HepG2 (cell line): ENCODE measurements at regions not wholly inside any gene's neighbourhood (a gene's known extent, or its start where the extent isn't known, plus 50 kb on each side); places are given as distances from the start of the nearest gene placed in this dataset.

Experiments used
- ATAC-seq: fragments of 200-7000 bp; cut with Tn5 transposase; 3 replicates; pipeline ENCODE4 v1.9.1; 2020; ENCODE audit warnings: mild to moderate bottlenecking, moderate library complexity
- BruUV-seq: library from RNA; stranded (reverse); fragments of 400-500 nt; replicated peaks from 2 replicates; lab custom pipeline; 2021; lab: Mats Ljungman, UMichigan
- CTCF ChIA-PET: fragments of 300-600 bp; formaldehyde crosslinking; extraction: SDS; loops from one replicate; lab custom pipeline; 2021; ENCODE audit warnings: low total read pairs, inconsistent platforms, low intra/inter-chr PET ratio; lab: Yijun Ruan, JAX
- POLR2A ChIA-PET: fragments of 350-600 bp; sonication (Branson Sonifier 250); formaldehyde crosslinking; loops from one replicate; lab custom pipeline; 2020; ENCODE audit warnings: antibody characterized with exemption, inconsistent platforms; lab: Yijun Ruan, JAX
- DNase-seq: peaks from one replicate; pipeline ENCODE4 v3.0.0-alpha.2; 2015; ENCODE audit warnings: low spot score
- FAIRE-seq: peaks from 3 replicates; lab custom pipeline; 2011; peaks lifted over from hg19 to GRCh38; lab: Jason Lieb, UNC
- H2AFZ ChIP-seq: one replicate; pipeline ENCODE4 v1.6.1; 2011; ENCODE audit warnings: low read length, inconsistent platforms
- H3K27ac ChIP-seq: fragments of 300-600 bp; 3 replicates; pipeline ENCODE4 v1.8.0; 2011; ENCODE audit warnings: mixed run types, mild to moderate bottlenecking, mixed read lengths, low read length, inconsistent platforms; ENCODE audit not compliant: insufficient read depth; ENCODE audit errors: extremely low read length
- H3K27me3 ChIP-seq, 2 experiments: fragments of 200-600 bp in 1 of 2; 2 replicates in 1 of 2; 3 replicates in 1 of 2; pipeline versions ENCODE4 v1.6.0 to v1.8.0; 2011; ENCODE audit warnings: low read length in 2 of 2, mild to moderate bottlenecking in 2 of 2, moderate library complexity in 2 of 2, inconsistent platforms in 1 of 2; ENCODE audit not compliant: insufficient read depth in 2 of 2, control insufficient read depth in 1 of 2
- H3K36me3 ChIP-seq, 2 experiments: fragments of 200-600 bp in 1 of 2; replicated peaks in 1 of 2; 2 replicates in 1 of 2; 3 replicates in 1 of 2; pipeline versions ENCODE4 v1.5.1 to v1.8.0; 2011; ENCODE audit warnings: low read length in 2 of 2, inconsistent platforms in 1 of 2; ENCODE audit not compliant: insufficient read depth in 2 of 2, control insufficient read depth in 1 of 2
- H3K4me1 ChIP-seq: 2 replicates; pipeline ENCODE4 v1.5.1; 2012; ENCODE audit warnings: low read length, inconsistent platforms; ENCODE audit not compliant: insufficient read depth
- H3K4me2 ChIP-seq: 2 replicates; pipeline ENCODE4 v1.6.0; 2011; ENCODE audit warnings: low read depth, low read length, inconsistent platforms
- H3K4me3 ChIP-seq, 3 experiments: fragments of 200-600 bp in 1 of 3; sonication (generic), shearing (Covaris generic) in 1 of 3; replicated peaks in 1 of 3; 2 replicates each; pipeline ENCODE4 v1.5.1; 2011 to 2016; ENCODE audit warnings: low read length in 3 of 3, inconsistent platforms in 2 of 3, low read depth in 2 of 3, mild to moderate bottlenecking in 2 of 3, control low read depth in 1 of 3, mixed read lengths in 1 of 3; ENCODE audit not compliant: insufficient read depth in 1 of 3
- H3K79me2 ChIP-seq: one replicate; pipeline ENCODE4 v1.6.1; 2011; ENCODE audit warnings: low read length, inconsistent platforms; ENCODE audit not compliant: insufficient read depth
- H3K9ac ChIP-seq: 2 replicates; pipeline ENCODE4 v1.6.0; 2011; ENCODE audit warnings: mild to moderate bottlenecking, low read depth, low read length, inconsistent platforms; ENCODE audit not compliant: insufficient read depth
- H3K9me3 ChIP-seq: 2 replicates; pipeline ENCODE4 v1.5.1; 2012; ENCODE audit warnings: mild to moderate bottlenecking, low read length
- H4K20me1 ChIP-seq: 2 replicates; pipeline ENCODE4 v1.6.0; 2011; ENCODE audit warnings: inconsistent platforms, mild to moderate bottlenecking, low read length, moderate library complexity; ENCODE audit not compliant: insufficient read depth
- ATF7 ChIP-seq, 2 experiments: fragments of 450-650 bp in 1 of 2; sonication (generic) in 1 of 2; formaldehyde crosslinking in 1 of 2; IDR thresholded peaks; 2 replicates each; pipeline versions ENCODE4 v1.4.0 to v1.6.1; 2016 to 2020; ENCODE audit warnings: antibody characterized with exemption in 1 of 2, mild to moderate bottlenecking in 1 of 2, missing genetic modification reagents in 1 of 2
- CREB1 ChIP-seq, 2 experiments: fragments of 450-650 bp in 1 of 2; IDR thresholded peaks; 2 replicates each; pipeline ENCODE4 v1.6.1; 2016 to 2017; ENCODE audit warnings: control low read depth in 1 of 2, mild to moderate bottlenecking in 1 of 2, missing compliant biosample characterization in 1 of 2, missing genetic modification characterization in 1 of 2
- CTCF ChIP-seq: sonication (generic); formaldehyde crosslinking; IDR thresholded peaks from 2 replicates; pipeline ENCODE4 v1.5.0; 2020; ENCODE audit warnings: mild to moderate bottlenecking, missing genetic modification reagents, moderate library complexity
- ELK4 ChIP-seq: sonication (generic); formaldehyde crosslinking; IDR thresholded peaks from 2 replicates; pipeline ENCODE4 v1.9.0; 2021; ENCODE audit warnings: missing genetic modification reagents, borderline replicate concordance
- KDM5B ChIP-seq: sonication (generic); formaldehyde crosslinking; IDR thresholded peaks from 2 replicates; pipeline ENCODE4 v1.4.0; 2020; ENCODE audit warnings: missing genetic modification reagents, mild to moderate bottlenecking, borderline replicate concordance
- PBX2 ChIP-seq: IDR thresholded peaks from 2 replicates; pipeline ENCODE4 v1.6.1; 2016; ENCODE audit warnings: control low read depth
- PHF21A ChIP-seq: sonication (generic); formaldehyde crosslinking; IDR thresholded peaks from 2 replicates; pipeline ENCODE4 v1.5.0; 2020; ENCODE audit warnings: mild to moderate bottlenecking, missing genetic modification reagents
- SMAD3 ChIP-seq: sonication (generic); formaldehyde crosslinking; IDR thresholded peaks from 2 replicates; pipeline ENCODE4 v1.4.0; 2020; ENCODE audit warnings: missing genetic modification reagents
- ZFP37 ChIP-seq: sonication (generic); formaldehyde crosslinking; IDR thresholded peaks from 2 replicates; pipeline ENCODE4 v1.4.0; 2020; ENCODE audit warnings: missing genetic modification reagents, borderline replicate concordance
- ZFP91 ChIP-seq: sonication (generic); formaldehyde crosslinking; IDR thresholded peaks from 2 replicates; pipeline ENCODE4 v1.9.0; 2022; ENCODE audit warnings: missing genetic modification reagents, mild to moderate bottlenecking, borderline replicate concordance
- ZNF660 ChIP-seq: sonication (generic); formaldehyde crosslinking; IDR thresholded peaks from 2 replicates; pipeline ENCODE4 v1.5.1; 2020; ENCODE audit warnings: mild to moderate bottlenecking, low read depth, missing genetic modification reagents, borderline replicate concordance
- ZNF709 ChIP-seq: sonication (generic); formaldehyde crosslinking; IDR thresholded peaks from 2 replicates; pipeline ENCODE4 v1.5.0; 2020; ENCODE audit warnings: mild to moderate bottlenecking, missing genetic modification reagents
- ZNF772 ChIP-seq: sonication (generic); formaldehyde crosslinking; IDR thresholded peaks from 2 replicates; pipeline ENCODE4 v1.5.0; 2020; ENCODE audit warnings: mild to moderate bottlenecking, missing genetic modification reagents
- ZSCAN20 ChIP-seq: sonication (generic); formaldehyde crosslinking; IDR thresholded peaks from 2 replicates; pipeline ENCODE4 v1.4.0; 2020; ENCODE audit warnings: missing genetic modification reagents, mild to moderate bottlenecking, borderline replicate concordance
- WGBS: methylation state at CpG from one replicate; pipeline ENCODE4 v1.1.6; 2017; ENCODE audit warnings: low lambda C conversion rate; 5-methylcytosine and 5-hydroxymethylcytosine counted together
- in situ Hi-C: cut with HindIII; loops from 2 replicates; pipeline ENCODE4 v1.10.0; 2017; ENCODE audit warnings: low pct_unique_long_range_greater_than_20kb; ENCODE audit not compliant: extremely low pct_ligation_motif_present
- intact Hi-C: fragments of 100-400 bp; cut with micrococcal nuclease; formaldehyde crosslinking; loops from one replicate; pipeline ENCODE4 v1.10.0; 2022; ENCODE audit not compliant: unreplicated experiment

GRCh38 chr2:35931115-35931514 is 424.5 kb upstream of the CRIM1 start:
- Histone ChIP-seq H3K27me3 (no peaks in the 10 kb centered on the region), H4K20me1 (no peaks in the 10 kb centered on the region), H2AFZ (no peak overlapping the region), H3K27ac (no peak overlapping the region), H3K4me2 (no peak overlapping the region), H3K9me3 (no peaks in the 10 kb centered on the region), H3K9ac (no peak overlapping the region), H3K4me3 (no peak overlapping the region), H3K36me3 (no peaks in the 10 kb centered on the region)
- no peak for ATAC-seq
- POLR2A ChIA-PET = no interaction called here
- in situ Hi-C loops (no loop called here), intact Hi-C loops (no loop called here)
- FAIRE-seq = no peak
- TF ChIP-seq PBX2 (CRISPR knock-in tag) = no peak
- TF ChIP-seq ZNF772 = no peak
- TF ChIP-seq CREB1 (IDR thresholded peaks at IDR 0.05) = peak; percentile 84
- no peak for TF ChIP-seq CREB1 (CRISPR knock-in tag; IDR thresholded peaks at IDR 0.05)
- TF ChIP-seq ZSCAN20 = no peak
- peak; percentile 97 for TF ChIP-seq ATF7 (IDR thresholded peaks at IDR 0.05)
- TF ChIP-seq ATF7 (CRISPR knock-in tag; IDR thresholded peaks at IDR 0.05) = no peak
- TF ChIP-seq, all 625 proteins: peak for 2
- DNase-seq = no peak
- CTCF ChIA-PET = no interaction called here
- H3K4me1 ChIP-seq = no peaks in the 10 kb centered on the region
- BruUV-seq = no TSS peak
- WGBS = 11% methylated on average over 5 of the region's 5 CpGs
- no peaks in the 10 kb centered on the region for H3K79me2 ChIP-seq

GRCh38 chr2:35929551-35929950 is 426.0 kb upstream of the CRIM1 start:
- H3K9ac ChIP-seq = no peak overlapping the region
- CTCF ChIA-PET = no interaction called here
- no peaks in the 10 kb centered on the region for H3K79me2 ChIP-seq
- intact Hi-C loops = no loop called here
- no peak overlapping the region for H3K27ac ChIP-seq
- DNase-seq = no peak
- H3K4me3 ChIP-seq = no peak overlapping the region
- BruUV-seq = no TSS peak
- no peak overlapping the region for H3K4me2 ChIP-seq
- no peaks in the 10 kb centered on the region for H3K27me3 ChIP-seq
- H3K9me3 ChIP-seq = no peaks in the 10 kb centered on the region
- no peaks in the 10 kb centered on the region for H3K4me1 ChIP-seq
- ATAC-seq = no peak
- POLR2A ChIA-PET = no interaction called here
- H3K36me3 ChIP-seq = no peaks in the 10 kb centered on the region
- FAIRE-seq = no peak
- no peak overlapping the region for H2AFZ ChIP-seq
- in situ Hi-C loops = no loop called here
- H4K20me1 ChIP-seq = no peaks in the 10 kb centered on the region
- 0% methylated on average over 2 of the region's 2 CpGs for WGBS
- no peak for TF ChIP-seq KDM5B (CRISPR knock-in tag)
- TF ChIP-seq ZFP91 (CRISPR knock-in tag) = no peak
- no peak for TF ChIP-seq CTCF (CRISPR knock-in tag)
- TF ChIP-seq ZFP37 (CRISPR knock-in tag) = no peak
- no peak for TF ChIP-seq ZNF660 (CRISPR knock-in tag)
- no peak for TF ChIP-seq ELK4 (CRISPR knock-in tag)
- TF ChIP-seq PHF21A (CRISPR knock-in tag) = no peak
- no peak for TF ChIP-seq SMAD3 (CRISPR knock-in tag)
- TF ChIP-seq ZNF709 = no peak
